HG03280 (cell line): ENCODE measurements at regions not wholly inside any gene's neighbourhood (a gene's known extent, or its start where the extent isn't known, plus 50 kb on each side); places are given as distances from the start of the nearest gene placed in this dataset.
"Not testable (repeated sequence)": the region's sequence is repeated elsewhere in the genome, so short reads cannot be mapped to it uniquely, and the experiment has no call there.

Source experiments
- ATAC-seq: cut with Tn5 transposase; IDR thresholded peaks from one replicate; pipeline ENCODE4 v1.9.1; 2021; ENCODE audit warnings: mild to moderate bottlenecking, moderate library complexity; ENCODE audit not compliant: unreplicated experiment

DNA sequence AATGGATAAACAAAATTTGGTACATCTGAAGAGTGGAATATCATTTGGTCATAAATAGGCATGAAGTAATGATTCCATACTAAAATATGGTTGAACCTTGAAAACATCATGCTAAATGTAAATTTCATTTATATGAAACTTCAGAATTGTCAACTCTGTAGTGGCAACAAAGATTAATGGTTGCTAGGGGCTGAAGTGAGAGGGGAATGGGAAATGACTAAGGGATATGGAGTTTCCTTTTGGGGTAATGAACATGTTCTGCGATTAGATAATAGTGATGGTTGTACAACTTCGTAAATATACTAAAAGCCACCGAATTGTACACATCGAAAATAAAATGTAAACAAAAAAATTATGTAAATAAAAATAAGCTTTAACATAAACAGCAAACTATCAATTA is 384.1 kb upstream of the STEAP1 start:
- ATAC-seq: no peak

DNA sequence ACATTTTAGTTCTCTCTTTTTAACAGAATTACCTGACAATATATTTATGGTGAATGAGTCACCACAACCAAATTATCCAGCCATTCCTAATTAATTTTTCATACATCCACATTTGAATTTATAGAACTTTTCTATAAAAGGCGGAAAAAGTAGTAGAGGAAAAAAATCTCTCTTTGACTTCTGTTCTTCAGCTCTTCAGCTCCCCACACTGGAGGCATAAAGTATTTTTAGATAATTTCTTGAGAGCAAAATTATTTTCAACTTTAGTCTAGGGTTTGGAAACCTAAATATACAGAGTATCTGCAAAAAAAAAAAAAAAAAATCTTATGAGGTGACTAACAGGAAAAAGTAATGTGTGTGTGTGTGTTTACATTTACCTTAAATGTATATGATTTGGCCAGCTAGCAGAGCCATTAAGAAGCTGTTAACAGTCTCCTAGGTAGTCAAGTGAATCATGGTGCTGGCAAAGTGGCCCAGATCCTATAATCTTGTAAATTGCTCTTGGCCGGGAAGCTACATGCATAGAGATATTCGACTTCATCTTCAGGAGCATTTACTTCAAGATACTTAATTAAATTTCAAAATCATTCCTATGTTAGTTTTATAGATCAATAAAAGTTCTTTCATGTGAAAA is 383.1 kb upstream of the STEAP1 start:
- no peak for ATAC-seq

DNA sequence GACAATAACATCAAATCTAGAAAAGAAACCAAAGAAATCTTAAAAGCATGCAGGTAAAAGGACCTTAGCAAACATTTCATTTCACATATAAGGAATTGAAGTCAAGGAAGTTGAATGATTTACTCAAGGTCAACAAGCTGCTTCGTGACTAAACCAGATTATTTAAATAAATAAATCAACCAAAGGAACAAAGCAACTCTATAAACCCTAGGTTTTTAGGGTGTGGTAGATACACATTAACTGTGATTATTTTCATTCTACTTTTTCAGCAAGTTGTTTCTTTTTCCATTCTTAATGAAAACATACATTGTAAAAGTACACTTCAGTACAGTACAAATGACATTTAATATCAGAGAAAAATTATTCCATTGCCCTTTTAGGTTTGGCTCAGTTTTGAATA is 382.0 kb upstream of the STEAP1 start:
- no peak for ATAC-seq

DNA sequence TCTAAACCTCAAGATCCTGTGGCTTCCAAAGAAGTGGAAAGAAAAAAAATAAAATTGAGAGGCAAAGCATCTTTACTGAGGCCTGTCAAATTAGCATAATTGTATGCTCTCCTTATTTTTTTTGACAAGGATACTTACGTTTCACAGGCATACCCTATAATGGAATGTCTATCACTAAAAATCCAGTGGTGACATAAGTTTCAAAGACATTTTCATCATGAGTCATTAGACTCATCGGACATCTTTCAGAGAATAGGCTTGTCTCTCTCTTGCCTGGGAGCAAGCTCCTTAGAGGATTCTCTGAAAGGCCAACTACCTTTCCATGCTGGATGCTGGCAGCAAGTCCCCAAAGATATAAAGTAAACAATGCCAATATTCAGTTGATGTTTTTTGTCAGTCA is 380.7 kb upstream of the STEAP1 start:
- no peak for ATAC-seq

DNA sequence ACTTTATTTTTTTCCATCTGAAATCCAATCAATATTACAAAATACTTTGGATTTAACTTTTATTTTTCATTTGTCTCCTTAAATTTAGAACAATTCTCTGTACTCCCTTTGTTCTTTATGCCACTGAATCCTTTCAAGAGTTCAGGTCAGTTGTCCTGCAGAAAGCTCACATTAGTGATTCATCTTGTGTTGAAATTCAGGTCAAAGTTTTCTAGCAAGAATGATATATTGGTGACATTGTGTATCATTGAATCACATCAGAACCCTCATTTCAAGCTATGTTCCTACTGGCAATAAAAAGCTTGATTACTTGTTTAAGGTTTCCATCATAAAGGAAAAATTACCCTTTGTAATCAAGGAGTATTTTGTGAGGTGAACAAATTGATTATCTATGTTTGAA is 378.8 kb upstream of the STEAP1 start:
- ATAC-seq: no peak

DNA sequence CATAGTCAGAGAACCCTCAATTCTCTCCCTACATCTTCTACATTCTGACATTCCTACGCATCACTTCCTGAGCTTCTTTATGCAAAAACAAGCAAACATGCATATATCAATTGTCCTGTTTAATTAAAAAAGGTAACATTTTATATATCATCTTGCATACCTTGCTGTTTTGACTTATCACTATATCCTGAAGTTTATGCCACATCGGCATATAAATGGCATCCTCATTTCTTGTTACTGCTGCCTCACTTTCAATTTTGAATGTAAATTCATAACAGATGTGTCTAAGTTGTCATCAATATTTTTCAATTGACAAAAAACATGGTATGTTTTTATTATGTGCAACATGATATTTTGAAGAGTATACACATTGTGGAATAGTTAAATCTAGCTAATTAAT is 377.3 kb upstream of the STEAP1 start:
- ATAC-seq: no peak

DNA sequence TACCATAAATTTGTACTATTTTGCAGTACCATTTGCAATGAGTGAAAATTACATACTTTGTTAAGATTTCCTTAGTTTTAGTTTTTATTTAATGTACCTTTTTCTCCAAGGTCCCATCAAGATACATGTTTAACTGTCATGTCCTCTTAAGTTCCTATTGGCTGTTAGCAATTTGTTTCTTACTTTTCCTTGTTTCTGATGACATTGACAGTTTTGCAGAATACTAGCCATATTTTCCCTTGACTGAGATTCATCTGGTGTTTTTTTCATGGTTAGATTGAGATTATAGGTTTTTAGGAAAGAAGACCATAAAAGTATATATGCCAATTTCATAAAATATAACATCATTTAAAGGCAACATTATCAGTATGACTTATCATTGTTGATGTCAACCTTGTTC is 376.8 kb upstream of the STEAP1 start:
- no peak for ATAC-seq

DNA sequence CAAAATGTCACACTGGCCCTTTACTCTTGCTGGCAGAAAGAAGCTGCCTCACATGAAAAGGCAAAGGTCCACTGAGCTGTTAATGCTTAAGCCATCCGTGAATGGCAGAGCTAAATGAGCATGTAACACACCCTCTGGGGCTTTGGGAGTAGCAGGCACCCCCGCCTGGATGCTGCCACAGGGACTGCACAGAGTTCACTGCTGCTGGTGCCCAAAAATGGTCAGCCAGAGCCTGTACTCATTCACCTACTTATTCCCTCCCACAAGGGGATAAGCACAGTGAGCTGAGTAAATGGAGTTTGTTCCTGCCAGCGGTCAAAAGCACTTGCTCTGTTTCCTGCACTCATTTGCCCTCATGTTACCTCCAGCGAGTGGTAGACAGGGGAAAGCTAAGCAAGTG is 374.0 kb upstream of the STEAP1 start:
- no peak for ATAC-seq

DNA sequence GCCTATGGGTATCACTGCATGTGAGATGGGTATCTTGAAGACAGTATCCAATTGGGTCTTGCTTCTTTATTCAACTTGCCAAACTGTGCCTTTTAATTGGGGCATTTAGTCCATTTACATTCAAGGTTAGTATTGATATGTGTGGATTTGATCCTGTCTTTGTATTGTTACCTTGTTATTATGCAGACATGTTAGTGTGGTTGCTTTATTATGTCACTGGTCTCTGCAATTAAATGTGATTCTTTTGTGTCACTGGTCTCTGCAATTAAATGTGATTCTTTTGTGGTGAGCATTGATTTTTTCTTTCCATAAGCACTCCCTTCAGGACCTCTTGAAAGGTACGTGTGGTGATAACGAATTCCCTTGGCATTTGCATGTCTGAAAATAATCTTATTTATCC is 357.8 kb upstream of the STEAP1 start:
- ATAC-seq: no peak

DNA sequence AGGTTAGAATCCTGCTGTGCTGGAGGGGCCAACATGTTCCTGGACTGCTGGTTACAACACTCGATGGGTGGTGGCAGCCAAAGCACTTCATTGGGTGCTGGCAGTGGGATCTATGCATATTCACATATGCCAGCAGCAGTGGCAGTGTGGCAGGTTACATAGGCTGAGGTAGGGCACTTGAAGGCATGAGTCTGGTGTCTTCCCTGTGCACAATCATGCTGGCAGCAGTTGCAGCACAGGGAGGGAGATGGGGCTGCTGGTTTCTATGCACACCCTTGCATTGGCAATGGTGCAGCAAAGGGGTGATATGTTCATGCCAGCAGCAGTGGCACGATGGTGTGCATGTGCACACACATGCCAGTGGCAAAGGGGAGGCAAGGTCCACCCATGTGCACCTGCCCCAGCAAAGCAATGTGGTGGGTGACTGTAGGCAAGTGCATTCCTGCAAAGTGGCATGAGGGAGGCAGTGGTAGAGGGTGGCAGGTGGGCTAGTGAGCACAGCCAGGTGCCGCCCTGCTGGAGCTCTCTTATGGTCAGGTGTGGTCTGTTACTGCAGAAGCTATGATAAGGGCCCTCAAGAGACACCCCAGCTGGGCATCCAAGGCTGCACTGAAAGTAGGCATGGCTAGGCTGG is 356.2 kb upstream of the STEAP1 start:
- no peak for ATAC-seq

DNA sequence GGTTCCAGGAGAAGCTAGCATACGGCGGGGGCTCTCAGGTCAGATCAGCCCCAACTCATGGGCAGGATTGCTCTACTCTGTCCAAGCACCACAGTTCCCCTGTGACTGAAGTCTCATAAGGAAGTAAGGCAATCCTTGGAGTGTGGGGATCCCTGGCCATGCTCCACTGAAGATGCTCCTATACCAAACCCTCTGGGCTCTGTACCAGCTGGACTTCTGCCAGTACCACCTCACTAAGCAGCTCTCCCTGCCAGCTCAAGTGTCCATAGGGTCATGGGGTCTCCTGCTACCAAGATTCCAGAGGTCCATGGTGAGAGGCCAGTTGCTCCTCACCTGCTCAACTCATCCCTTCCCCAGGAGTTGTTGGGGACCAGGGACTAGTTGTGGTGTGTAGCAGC is 355.7 kb upstream of the STEAP1 start:
- ATAC-seq: no peak

DNA sequence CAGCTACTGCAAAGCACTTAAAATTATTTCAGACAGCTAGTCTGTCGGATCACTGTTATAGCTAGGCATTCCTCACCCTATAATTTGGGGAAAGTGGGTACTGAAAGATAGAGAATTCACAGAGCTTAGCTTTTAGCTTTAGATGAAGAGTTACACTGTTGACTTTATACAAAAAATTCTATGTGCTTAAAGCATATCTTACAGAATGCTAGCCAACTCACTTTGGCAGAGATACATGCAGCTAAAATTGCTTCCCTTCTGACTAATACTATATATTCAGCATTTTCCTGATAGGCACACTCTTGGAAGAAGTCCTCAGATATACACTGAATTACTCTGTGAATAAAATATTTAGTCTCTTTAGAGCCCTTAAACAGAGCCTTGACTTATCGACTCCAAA is 353.5 kb upstream of the STEAP1 start:
- no peak for ATAC-seq

DNA sequence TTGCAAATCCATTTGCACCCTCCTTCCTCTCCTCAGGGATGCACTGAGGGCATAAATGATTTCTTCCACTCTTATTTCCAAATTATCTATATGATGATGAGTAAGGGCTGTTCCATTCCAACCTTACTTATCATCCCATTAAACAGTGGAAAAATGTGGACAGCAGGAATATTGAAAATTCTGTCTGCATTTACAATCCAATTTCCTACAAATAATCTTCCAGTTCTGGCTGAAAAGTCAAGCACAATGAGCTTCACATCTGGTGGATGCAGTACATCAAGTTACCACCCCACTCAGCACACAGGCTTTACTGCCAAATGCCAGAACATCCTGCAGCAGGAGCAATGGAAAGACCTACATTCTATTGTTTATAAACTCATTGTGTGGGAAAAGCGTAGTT is 345.0 kb upstream of the STEAP1 start:
- no peak for ATAC-seq

DNA sequence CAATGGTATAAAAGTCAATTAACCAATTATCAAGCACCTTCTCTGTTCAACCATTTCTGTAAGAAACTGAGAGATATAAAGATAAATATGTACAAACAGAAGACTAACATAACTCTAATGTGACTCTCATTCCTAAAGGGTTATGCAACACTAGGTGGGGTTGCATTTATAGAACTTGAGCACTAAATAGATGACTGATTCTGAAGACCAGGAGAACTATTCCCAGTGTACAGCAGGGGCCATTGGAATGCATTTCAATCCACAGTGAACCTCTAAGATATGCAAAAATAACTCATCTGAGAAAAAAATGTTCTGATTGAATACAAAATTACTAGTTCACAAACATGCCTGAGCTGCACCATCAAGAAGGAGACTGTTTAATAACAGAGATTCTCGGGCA is 341.2 kb upstream of the STEAP1 start:
- no peak for ATAC-seq

DNA sequence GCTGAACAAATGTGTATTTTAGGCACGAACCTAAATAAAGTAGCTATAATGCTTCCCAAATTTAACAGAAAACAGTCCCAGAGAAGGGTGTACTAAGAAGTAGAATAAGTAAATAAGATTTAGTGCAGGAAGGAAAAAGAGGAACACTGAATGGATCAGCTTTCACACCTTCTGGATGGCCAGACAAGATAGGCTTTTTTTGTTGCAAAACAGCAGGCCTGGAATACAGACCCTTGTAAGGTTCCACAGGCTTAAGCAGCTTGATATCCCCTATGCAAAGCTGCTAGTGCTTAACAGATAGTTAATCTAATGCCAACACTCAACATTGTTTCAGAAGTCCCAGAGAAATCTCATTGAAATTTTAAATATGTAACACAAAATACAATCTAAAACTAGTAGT is 328.1 kb upstream of the STEAP1 start:
- ATAC-seq: no peak

DNA sequence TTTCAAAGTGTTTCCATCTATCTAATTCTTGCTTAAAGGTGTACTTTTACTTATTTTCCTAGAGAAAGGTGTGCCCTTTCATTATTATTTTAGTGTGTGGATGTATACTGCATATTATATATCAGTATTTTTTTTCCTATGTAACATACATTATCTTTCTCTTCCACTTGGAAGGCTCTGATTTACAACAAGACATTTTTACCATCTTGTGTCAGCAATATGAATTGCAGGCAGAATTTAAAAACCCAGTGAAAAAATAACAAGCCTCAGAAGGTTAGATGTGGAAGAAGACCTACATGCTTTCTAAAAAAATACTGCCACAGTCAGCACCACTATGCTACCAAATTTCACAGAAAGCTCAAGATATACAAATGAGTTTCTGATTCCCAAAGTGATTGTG is 327.7 kb upstream of the STEAP1 start:
- no peak for ATAC-seq

DNA sequence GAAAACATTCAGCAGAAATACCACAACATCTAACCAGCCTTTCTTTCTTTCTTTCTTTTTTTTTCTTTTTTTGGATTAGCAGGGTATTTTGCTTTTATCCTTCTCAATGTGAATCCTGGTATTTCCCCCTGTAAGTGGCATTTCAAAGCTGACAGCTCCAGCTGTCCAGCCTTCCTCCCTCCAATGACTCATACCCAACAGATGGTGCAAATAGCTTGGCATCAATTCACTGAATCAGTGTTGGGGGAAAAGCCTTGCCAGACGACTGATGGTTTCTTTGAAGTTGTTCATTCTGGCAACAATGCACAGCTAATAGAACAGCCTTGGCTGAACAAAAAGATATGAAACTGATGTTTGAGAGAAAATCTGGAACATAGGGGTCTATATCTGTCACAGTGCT is 316.8 kb upstream of the STEAP1 start:
- ATAC-seq: no peak

DNA sequence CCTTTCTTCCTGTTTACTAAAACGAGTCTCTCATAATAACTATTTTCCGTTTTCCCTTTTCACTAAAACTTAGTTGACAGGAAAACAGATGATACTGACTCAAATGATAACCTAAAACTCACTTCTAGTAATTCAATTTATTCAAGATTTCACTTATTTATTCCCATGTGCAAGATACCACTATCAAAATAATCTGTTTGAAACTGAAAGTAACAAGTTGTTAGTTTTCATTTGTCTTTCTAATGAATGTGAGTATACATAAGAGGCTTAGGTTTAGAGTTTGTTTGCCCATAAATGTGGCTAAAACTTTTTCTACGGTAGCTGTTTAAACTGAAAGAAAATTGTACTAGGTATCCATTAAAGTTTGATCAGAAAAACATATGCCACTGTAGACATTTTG is 314.9 kb upstream of the STEAP1 start:
- no peak for ATAC-seq

DNA sequence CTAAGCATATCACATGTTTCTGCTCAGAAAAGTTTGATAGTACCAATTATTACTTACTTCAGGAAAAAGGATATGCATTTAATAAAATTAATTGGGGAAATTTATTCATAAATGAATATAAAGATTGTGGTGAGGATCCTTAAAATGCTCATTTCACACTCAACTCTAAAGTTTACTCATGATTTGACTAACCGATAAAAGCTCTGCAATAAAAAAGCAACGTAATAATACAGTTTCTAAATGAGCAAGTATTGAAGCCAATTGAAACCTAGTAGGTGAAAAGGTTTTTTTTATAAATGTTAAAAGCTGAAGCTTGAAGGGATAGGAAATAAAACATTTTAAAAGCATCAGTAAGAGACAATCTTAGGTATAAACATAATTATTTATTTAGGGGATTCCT is 308.3 kb upstream of the STEAP1 start:
- ATAC-seq: no peak

DNA sequence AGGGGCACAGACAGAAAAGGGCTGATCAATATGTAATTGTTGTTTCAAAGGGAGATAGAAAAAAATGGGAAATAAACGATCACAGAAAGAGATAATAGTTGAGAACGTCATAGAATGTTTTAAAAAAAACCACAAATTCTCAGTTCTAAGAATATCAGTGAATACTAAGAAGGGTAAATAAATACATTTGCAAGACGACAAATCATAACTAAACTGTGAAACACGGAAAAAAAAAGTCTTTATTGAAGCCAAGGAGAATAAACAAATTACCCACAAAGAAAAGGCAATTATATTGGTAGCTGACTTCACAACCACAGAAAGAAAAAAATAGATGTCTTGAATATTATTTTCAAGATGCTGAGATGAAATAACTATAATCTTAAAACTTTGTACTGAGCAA is 305.2 kb upstream of the STEAP1 start:
- ATAC-seq: no peak

DNA sequence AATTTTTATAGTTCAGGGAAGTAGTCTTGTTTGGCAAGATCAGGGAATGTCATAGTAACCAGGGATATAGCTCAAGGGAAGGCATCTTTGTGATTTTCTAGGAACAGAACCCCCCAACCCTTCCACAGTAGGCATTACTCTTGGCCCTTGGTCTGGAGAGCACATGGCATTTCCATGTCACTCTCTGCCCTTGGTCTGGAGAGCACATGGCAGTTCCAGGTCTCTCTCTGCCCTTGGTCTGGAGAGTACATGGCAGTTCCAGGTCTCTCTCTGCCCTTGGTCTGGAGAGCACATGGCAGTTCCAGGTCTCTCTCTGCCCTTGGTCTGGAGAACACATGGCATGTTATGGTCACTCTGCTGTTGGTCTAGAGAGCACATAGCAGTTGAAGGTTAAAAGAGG is 297.2 kb upstream of the STEAP1 start:
- ATAC-seq: not testable (repeated sequence)

DNA sequence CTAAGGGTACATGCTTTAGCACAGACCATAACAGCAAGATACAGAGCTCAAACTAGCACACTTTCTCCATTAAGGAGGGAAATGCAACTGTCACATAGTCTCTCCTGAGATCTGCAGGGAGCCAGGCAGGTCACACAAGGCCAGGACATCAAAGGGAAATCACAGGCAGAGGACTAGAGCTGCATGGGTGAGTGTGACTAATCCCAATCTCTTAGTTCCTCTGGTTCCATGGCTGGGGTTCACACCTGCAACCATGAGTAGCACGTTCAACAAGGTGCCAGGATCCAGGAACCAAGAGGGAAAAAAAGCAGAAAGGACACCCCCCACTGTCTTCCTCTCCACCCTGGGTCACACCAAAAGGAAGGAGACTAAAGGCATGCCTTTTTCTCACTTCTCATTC is 296.5 kb upstream of the STEAP1 start:
- ATAC-seq: no peak

DNA sequence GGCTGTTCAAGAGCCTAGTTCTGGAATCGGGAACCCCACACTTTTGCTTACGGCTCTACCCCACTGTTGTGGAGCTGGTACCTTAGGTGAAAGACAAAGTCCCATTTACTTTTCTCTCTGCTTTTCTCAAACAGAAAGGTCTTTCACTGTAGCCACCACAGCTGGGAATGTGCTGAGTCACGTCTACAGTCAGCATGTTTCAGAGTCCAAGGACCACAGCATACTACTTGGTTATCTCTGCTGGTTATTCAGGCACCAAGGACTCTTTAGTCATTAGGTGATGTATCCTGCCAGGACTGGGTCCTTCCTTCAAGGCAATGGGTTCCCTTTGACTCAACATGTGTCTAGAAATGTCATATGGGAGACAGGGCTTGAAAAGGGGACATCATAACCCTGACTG is 266.8 kb upstream of the STEAP1 start:
- no peak for ATAC-seq
